GM18520 (cell line): ENCODE measurements at regions not wholly inside any gene's neighbourhood (a gene's known extent, or its start where the extent isn't known, plus 50 kb on each side); places are given as distances from the start of the nearest gene placed in this dataset.

Experiments used
- ATAC-seq: cut with Tn5 transposase; IDR thresholded peaks from one replicate; pipeline ENCODE4 v1.9.1; 2021; ENCODE audit not compliant: unreplicated experiment

DNA sequence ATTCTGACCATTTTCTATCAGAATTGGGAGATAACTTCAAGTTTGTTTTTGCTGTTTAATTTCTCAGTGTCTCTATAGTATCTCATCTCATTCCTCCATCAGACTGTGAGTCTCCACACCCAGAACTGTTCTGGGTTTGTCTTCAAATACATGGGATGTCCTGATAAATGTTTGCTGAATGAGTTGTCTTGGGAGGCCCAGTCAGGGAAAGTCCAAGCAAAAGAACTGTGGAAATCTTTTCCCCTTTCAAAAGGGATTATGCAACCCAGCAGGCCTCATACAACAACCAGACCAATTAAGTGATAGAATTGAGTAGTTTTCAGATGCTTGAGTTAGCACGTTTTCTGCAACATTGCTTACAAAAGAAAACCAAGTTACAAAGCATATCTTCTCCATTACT lies 324.4 kb downstream of the BRINP1 start:
- no peak for ATAC-seq

DNA sequence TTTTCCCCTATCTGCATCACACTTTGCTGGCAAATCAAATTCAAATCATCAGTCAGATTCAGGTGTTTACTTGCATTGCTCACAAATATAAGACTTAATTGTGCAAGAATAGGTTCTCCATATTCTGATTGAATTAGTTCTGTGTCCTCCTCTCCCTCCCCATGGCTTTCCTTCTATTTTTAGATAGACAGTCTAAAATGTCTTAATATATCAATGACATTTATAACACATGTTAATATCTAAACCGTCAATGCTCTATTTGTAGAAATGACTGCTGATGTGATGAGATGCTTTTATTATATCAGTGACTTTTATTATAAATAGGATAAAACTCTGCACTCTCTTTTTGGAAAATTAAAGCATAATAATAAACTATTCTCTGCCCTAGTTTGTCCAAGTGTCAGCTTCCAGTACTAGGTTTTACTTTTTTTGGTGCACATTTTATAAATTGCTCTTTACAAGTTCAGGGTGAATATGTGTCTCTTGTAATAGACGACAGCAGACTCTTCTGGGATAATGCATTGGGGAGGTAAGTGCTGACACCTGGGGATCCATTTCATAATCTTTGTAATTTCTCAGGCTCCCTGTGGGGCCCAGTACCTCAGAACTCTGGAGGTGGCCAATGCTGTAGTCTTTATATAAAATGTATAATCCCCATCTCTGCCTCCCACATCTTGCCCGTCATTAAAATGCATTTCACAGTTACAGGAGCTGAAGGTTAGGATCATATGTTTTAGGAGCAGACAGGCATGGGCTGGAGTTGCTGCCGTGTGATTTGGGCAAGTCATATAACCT lies 321.5 kb downstream of the BRINP1 start:
- no peak for ATAC-seq

GRCh38 chr9:119050281-119050680 lies 319.0 kb downstream of the BRINP1 start:
- ATAC-seq: no peak

GRCh38 chr9:119052339-119053030 lies 316.8 kb downstream of the BRINP1 start:
- ATAC-seq: no peak

GRCh38 chr9:119053070-119053469 lies 316.2 kb downstream of the BRINP1 start:
- no peak for ATAC-seq

DNA sequence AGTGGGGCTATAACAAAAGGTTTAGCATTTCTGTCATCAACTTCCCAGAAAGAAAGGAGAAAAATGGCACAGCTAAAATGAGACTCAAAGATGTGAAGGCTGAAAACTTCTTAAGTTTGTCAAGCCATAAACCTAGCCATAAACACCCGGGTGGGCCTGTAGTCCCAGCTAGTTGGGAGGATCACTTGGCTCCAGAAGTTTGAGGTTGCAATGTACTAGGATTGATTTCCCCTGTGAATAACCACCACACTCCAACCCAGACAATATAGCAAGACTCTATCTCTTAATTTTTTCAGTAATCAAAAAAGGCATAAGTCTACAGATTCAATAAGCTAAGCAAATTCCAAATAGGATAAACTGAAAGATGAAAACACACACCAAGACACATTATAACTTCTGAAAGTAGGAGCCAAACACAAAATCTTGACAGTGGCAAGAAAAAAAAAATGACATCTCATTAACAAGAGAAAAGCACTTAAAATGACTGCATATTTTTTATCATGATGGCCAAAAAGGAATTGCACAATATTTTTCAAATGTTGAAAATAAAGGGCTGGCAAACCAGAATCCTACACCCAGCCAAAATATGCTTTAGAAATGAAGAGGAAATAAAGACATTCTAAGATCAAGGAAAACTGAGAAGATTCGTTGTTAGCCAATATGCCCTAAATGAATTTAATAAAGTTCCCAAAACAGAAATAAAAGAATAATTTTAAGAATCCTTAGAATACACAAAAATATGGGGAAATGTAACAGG lies 308.4 kb downstream of the BRINP1 start:
- ATAC-seq: no peak

GRCh38 chr9:119071636-119072035 lies 297.6 kb downstream of the BRINP1 start:
- no peak for ATAC-seq

DNA sequence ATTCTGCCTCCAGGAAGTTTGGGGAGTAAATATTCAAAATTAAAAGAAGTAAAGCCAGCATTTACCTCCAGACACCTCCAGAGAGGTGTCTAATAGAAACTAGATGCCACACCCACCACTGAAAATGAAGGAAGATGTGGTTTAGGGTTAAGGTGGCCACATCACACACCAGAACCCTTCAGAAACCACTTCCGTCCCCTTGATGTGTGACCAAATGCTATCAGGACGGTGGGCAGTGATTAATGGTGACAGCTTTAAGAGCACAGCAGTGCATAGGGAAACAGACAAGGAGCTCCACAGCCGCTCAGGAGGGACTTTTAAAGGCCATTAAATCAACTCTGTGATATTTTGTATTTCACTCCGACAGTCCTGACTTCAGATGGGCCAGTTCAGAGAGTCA lies 295.2 kb downstream of the BRINP1 start:
- ATAC-seq: no peak

DNA sequence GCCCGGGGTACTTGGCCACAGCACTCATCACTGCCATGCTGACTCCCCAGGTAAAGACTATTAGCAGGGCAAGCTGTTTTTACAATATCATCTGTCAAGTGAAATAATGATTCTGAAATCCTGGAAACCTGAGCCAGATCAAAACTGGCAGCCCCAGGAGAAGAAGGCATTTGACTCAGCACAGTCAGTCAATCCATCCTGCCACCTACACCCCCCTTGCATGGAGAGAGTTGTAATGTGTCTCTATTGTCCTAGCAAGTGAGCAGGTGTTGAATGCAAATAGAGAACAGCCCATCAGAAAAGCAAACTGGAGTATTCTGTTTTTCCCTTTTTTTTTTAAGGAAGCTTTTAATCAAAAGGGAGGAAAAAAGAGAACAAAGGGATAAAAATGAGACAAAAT lies 291.2 kb downstream of the BRINP1 start:
- ATAC-seq: no peak

- ATAC-seq: no peak
Observed at GRCh38 chr9:119083673-119084072, 285.6 kb downstream of the BRINP1 start.

GRCh38 chr9:119086590-119086989 lies 282.6 kb downstream of the BRINP1 start:
- ATAC-seq: no peak

- ATAC-seq: no peak
Observed at GRCh38 chr9:119088002-119088547, 281.2 kb downstream of the BRINP1 start.

- ATAC-seq: no peak
Observed at GRCh38 chr9:119091074-119091473, 278.2 kb downstream of the BRINP1 start.

DNA sequence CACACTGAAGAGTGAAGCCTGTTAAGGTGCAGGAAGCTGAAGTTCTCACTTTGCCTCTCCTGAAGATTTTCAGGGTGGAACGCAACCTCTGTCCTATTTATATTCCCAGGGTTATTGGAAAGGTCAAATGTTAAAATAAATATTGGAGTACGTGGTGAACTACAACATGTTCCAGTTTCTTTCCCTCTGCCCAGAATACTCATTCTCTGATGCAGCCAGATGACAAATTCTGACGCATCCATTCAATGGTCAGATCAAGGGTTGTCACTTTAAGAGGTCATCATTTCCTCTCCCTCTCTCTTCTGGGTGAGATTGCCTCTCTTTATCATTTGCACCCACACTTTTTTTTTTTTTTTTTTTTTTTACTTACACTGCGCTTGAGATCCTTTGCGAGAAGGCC lies 277.1 kb downstream of the BRINP1 start:
- no peak for ATAC-seq

GRCh38 chr9:119094086-119094485 lies 275.1 kb downstream of the BRINP1 start:
- no peak for ATAC-seq

GRCh38 chr9:119095072-119095471 lies 274.2 kb downstream of the BRINP1 start:
- peak; percentile 53 for ATAC-seq

DNA sequence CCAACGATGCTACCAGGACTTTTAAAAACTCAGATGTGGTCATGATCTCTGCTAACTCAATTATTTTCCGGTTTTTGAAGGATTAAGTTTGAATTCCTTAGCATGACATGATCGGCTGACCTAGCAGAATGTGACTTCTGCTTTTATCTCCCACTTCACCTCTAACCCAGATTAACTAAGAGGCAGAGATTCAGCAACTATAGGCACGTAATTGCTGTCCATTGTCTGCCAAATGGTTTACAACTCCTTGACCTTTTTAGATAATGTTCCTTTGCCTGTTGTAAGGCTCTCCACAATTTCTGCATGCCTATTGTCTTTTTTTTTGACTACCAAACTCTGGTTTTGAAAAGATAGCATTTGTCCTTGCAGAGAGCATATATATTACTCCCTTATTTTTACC lies 268.2 kb downstream of the BRINP1 start:
- ATAC-seq: no peak

- ATAC-seq: no peak
Observed at GRCh38 chr9:119114681-119115080, 254.6 kb downstream of the BRINP1 start.
